ENCODE measurements at regions not wholly inside any gene's neighbourhood (a gene's known extent, or its start where the extent isn't known, plus 50 kb on each side); places are given as distances from the start of the nearest gene placed in this dataset.

- FAIRE-seq, result no peak
- peak; percentile 54 for DNase-seq (ENCODE audit: low read depth)
- Histone ChIP-seq H3K36me3 (ENCODE audit: control insufficient read depth, insufficient read depth, low read length) (no peaks in the 10 kb centered on the region), H3K27me3 (ENCODE audit: control insufficient read depth, insufficient read depth, low read length) (no peaks in the 10 kb centered on the region), H3K4me3 (ENCODE audit: low read depth, low read length) (no peak overlapping the region)
- TF ChIP-seq, protein P1, sequence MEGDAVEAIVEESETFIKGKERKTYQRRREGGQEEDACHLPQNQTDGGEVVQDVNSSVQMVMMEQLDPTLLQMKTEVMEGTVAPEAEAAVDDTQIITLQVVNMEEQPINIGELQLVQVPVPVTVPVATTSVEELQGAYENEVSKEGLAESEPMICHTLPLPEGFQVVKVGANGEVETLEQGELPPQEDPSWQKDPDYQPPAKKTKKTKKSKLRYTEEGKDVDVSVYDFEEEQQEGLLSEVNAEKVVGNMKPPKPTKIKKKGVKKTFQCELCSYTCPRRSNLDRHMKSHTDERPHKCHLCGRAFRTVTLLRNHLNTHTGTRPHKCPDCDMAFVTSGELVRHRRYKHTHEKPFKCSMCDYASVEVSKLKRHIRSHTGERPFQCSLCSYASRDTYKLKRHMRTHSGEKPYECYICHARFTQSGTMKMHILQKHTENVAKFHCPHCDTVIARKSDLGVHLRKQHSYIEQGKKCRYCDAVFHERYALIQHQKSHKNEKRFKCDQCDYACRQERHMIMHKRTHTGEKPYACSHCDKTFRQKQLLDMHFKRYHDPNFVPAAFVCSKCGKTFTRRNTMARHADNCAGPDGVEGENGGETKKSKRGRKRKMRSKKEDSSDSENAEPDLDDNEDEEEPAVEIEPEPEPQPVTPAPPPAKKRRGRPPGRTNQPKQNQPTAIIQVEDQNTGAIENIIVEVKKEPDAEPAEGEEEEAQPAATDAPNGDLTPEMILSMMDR (IDR thresholded peaks at IDR 0.05; ENCODE audit: insufficient read depth, low read length, severe bottlenecking), result no peak
These were observed 326.0 kb downstream of the CASP12 start for GRCh38 chr11:104572279-104572678.

- DNase-seq (ENCODE audit: low read depth) (peak; percentile 77), FAIRE-seq (no peak)
- Histone ChIP-seq H3K4me3 (ENCODE audit: low read depth, low read length) (no peak overlapping the region), H3K27me3 (ENCODE audit: control insufficient read depth, insufficient read depth, low read length) (no peaks in the 10 kb centered on the region), H3K36me3 (ENCODE audit: control insufficient read depth, insufficient read depth, low read length) (no peaks in the 10 kb centered on the region)
- TF ChIP-seq, protein P1 (IDR thresholded peaks at IDR 0.05; ENCODE audit: insufficient read depth, low read length, severe bottlenecking), result no peak
These were observed 328.1 kb downstream of the CASP12 start for GRCh38 chr11:104570078-104570701.

- Histone ChIP-seq H3K36me3 (ENCODE audit: control insufficient read depth, insufficient read depth, low read length) (no peaks in the 10 kb centered on the region), H3K27me3 (ENCODE audit: control insufficient read depth, insufficient read depth, low read length) (no peaks in the 10 kb centered on the region), H3K4me3 (ENCODE audit: low read depth, low read length) (no peak overlapping the region)
- TF ChIP-seq, protein P1 (IDR thresholded peaks at IDR 0.05; ENCODE audit: insufficient read depth, low read length, severe bottlenecking), result no peak
- DNase-seq (ENCODE audit: low read depth), result no peak
- FAIRE-seq, result no peak
These were observed 332.7 kb downstream of the CASP12 start for GRCh38 chr11:104565583-104565961.

GRCh38 chr11:104564921-104565582, 333.2 kb downstream of the CASP12 start:
- FAIRE-seq (no peak), DNase-seq (ENCODE audit: low read depth) (no peak)
- Histone ChIP-seq H3K4me3 (ENCODE audit: low read depth, low read length) (no peak overlapping the region), H3K27me3 (ENCODE audit: control insufficient read depth, insufficient read depth, low read length) (no peaks in the 10 kb centered on the region), H3K36me3 (ENCODE audit: control insufficient read depth, insufficient read depth, low read length) (no peaks in the 10 kb centered on the region)
- TF ChIP-seq, protein P1 (IDR thresholded peaks at IDR 0.05; ENCODE audit: insufficient read depth, low read length, severe bottlenecking), result no peak

GRCh38 chr11:104556606-104557301, 341.5 kb downstream of the CASP12 start:
- TF ChIP-seq, protein P1 (IDR thresholded peaks at IDR 0.05; ENCODE audit: insufficient read depth, low read length, severe bottlenecking), result no peak
- Histone ChIP-seq H3K36me3 (ENCODE audit: control insufficient read depth, insufficient read depth, low read length) (no peaks in the 10 kb centered on the region), H3K27me3 (ENCODE audit: control insufficient read depth, insufficient read depth, low read length) (no peaks in the 10 kb centered on the region), H3K4me3 (ENCODE audit: low read depth, low read length) (no peak overlapping the region)
- DNase-seq (ENCODE audit: low read depth) (no peak), FAIRE-seq (no peak)

Data from bronchial epithelial cell (primary cell).